NCI-H526 (cell line): ENCODE measurements at regions not wholly inside any gene's neighbourhood (a gene's known extent, or its start where the extent isn't known, plus 50 kb on each side); places are given as distances from the start of the nearest gene placed in this dataset.
"Not testable (repeated sequence)": the region's sequence is repeated elsewhere in the genome, so short reads cannot be mapped to it uniquely, and the experiment has no call there.

ENCODE experiments used
- DNase-seq, 2 experiments: peaks; one replicate each; lab custom pipeline; 2025; lab: John Stamatoyannopoulos, UW

GRCh38 chr18:21928925-21929324 lies 188.3 kb downstream of the MIB1 start:
- no peak for DNase-seq

GRCh38 chr18:21930177-21930576 lies 189.6 kb downstream of the MIB1 start:
- no peak for DNase-seq

- peak; percentile 47 to 67 for DNase-seq
These were observed 193.6 kb downstream of the MIB1 start for GRCh38 chr18:21933931-21934765.

GRCh38 chr18:21934766-21935015 lies 194.1 kb downstream of the MIB1 start:
- DNase-seq: no peak

DNA sequence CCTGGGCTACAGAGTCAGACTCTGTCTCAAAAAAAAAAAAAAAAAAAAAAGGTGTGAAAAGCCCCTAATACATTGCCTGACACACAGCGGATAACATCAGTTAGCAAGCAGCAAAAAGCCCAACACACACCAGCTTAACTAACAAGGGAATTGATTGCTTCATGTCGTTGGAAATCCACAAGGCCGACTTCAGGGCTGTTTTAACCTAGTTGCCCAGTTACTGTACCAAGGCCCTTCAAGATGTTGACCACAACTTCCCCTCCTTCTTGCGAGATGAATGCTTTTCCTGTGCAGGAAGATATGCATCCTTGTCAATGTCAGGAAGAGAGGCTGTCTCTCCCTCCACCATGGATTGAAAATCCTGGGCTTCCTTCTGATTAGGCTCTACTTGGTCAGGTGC lies 202.9 kb downstream of the MIB1 start:
- DNase-seq: no peak

GRCh38 chr18:21949326-21950015 lies 208.9 kb downstream of the MIB1 start:
- no peak for DNase-seq

DNA sequence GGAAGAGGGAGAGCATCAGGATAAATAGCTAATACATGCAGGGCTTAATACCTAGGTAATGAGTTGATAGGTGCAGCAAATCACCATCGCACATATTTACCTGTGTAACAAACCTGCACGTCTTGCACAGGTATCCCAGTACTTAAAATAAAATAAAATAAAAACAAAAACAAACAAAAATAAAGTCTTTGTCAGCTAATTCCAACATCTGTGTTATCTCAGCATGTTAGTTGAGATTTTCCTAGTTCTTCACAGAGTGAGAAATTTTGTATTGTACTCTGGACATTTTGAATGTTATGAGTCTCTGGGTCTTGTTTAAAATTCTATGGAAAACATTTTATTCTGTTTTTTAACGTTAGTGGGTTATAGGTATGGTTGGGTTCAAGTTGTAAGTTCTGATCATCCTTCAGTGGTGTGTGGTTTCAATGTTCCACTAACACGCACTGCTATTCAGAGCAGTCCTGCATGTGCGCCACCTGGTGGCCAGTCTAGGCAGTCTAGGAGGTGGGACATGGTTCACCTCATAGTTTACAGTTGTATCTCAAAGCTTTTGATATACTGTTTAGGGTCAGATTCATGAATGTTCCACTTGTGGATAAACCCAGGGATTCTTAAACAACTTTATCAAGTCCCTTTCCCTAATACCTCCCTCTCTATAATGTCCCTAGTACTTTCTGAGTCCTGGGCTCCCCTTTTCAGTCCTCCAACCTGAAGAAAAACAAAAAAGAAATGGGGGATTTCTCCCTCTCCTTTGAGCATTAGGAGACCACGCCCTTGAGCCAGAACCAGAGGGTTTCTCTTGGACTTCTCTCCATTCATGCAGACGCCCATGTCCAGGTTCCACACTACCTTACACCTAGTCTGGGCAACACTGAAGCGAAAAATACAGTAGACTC lies 213.4 kb upstream of the GATA6 start:
- peak; percentile 41 to 67 for DNase-seq

GRCh38 chr18:21958263-21958662 lies 211.1 kb upstream of the GATA6 start:
- DNase-seq: no peak

GRCh38 chr18:21958707-21959450 lies 210.5 kb upstream of the GATA6 start:
- no peak for DNase-seq

- no peak for DNase-seq
These were observed 209.2 kb upstream of the GATA6 start for GRCh38 chr18:21960189-21960588.

- DNase-seq: no peak
These were observed 206.1 kb upstream of the GATA6 start for GRCh38 chr18:21963336-21963735.

- no peak for DNase-seq
These were observed 201.1 kb upstream of the GATA6 start for GRCh38 chr18:21968338-21968737.

GRCh38 chr18:21972281-21972680 lies 197.1 kb upstream of the GATA6 start:
- DNase-seq: no peak

GRCh38 chr18:21975954-21976353 lies 193.4 kb upstream of the GATA6 start:
- not testable (repeated sequence) for DNase-seq

- no peak for DNase-seq
These were observed 190.7 kb upstream of the GATA6 start for GRCh38 chr18:21978546-21979170.

- DNase-seq: no peak
These were observed 190.2 kb upstream of the GATA6 start for GRCh38 chr18:21979171-21979560.

GRCh38 chr18:21979759-21980158 lies 189.6 kb upstream of the GATA6 start:
- DNase-seq: no peak

GRCh38 chr18:21980744-21981143 lies 188.6 kb upstream of the GATA6 start:
- no peak for DNase-seq

- DNase-seq: not testable (repeated sequence)
These were observed 187.9 kb upstream of the GATA6 start for GRCh38 chr18:21981489-21981888.

- DNase-seq: no peak
These were observed 178.3 kb upstream of the GATA6 start for GRCh38 chr18:21991081-21991534.

GRCh38 chr18:21991886-21992285 lies 177.5 kb upstream of the GATA6 start:
- no peak for DNase-seq
